T-cell (primary cell): ENCODE measurements at regions not wholly inside any gene's neighbourhood (a gene's known extent, or its start where the extent isn't known, plus 50 kb on each side); places are given as distances from the start of the nearest gene placed in this dataset.

Source experiments
- ATAC-seq, 4 experiments: fragments of 200-7000 bp in 3 of 4; fragments of 150-1000 bp in 1 of 4; cut with Tn5 transposase; replicated peaks in 1 of 4; 1 replicate in 3 of 4; 2 replicates in 1 of 4; pipeline ENCODE4 v1.10.0; 2021; ENCODE audit warnings: moderate library complexity in 3 of 4, mild to moderate bottlenecking in 2 of 4, moderate number of reproducible peaks in 1 of 4
- CTCF ChIA-PET, 2 donors: fragments of 300-600 bp; sonication (Branson Sonifier 250); formaldehyde crosslinking; loops; one replicate each; lab custom pipeline; 2022; ENCODE audit warnings: antibody characterized with exemption in 2 of 2; lab: Charles Lee
- POLR2A ChIA-PET, 2 donors: fragments of 300-600 bp; sonication (Branson Sonifier 250); formaldehyde crosslinking; loops; one replicate each; lab custom pipeline; 2022; ENCODE audit warnings: antibody characterized with exemption in 2 of 2; lab: Charles Lee
- DNase-seq, 35 experiments: peaks; one replicate each; pipeline versions ENCODE4 v3.0.0 to v3.0.0-alpha.2; 2013 to 2023
- H3K27ac ChIP-seq: one replicate; pipeline ENCODE4 v1.5.1; 2013; ENCODE audit warnings: low read length
- H3K27me3 ChIP-seq, 2 experiments: replicated peaks in 1 of 2; 1 replicate in 1 of 2; 2 replicates in 1 of 2; pipeline versions ENCODE4 v1.6.1 to v1.7.0; 2013; ENCODE audit warnings: low read length in 1 of 2, mixed read lengths in 1 of 2; ENCODE audit not compliant: control insufficient read depth in 2 of 2, insufficient read depth in 2 of 2; ENCODE audit errors: extremely low read depth in 1 of 2
- H3K36me3 ChIP-seq, 2 donors: 1 replicate in 1 of 2; 2 replicates in 1 of 2; pipeline versions ENCODE4 v1.6.1 to v1.7.0; 2013; ENCODE audit warnings: low read length in 1 of 2; ENCODE audit not compliant: control insufficient read depth in 2 of 2, insufficient read depth in 1 of 2; ENCODE audit errors: extremely low read depth in 1 of 2
- H3K4me1 ChIP-seq, 2 experiments: 1 replicate in 1 of 2; 2 replicates in 1 of 2; pipeline versions ENCODE4 v1.6.1 to v1.7.0; 2013; ENCODE audit warnings: low read length in 2 of 2, mixed read lengths in 1 of 2; ENCODE audit not compliant: insufficient read depth in 2 of 2, control insufficient read depth in 1 of 2; ENCODE audit errors: extremely low read depth in 1 of 2
- H3K4me3 ChIP-seq, 2 donors: 1 replicate in 1 of 2; 2 replicates in 1 of 2; pipeline versions ENCODE4 v1.5.1 to v1.7.0; 2013; ENCODE audit warnings: mild to moderate bottlenecking in 2 of 2, low read length in 1 of 2, moderate library complexity in 1 of 2; ENCODE audit not compliant: control insufficient read depth in 1 of 2; ENCODE audit errors: extremely low read depth in 1 of 2
- H3K9me3 ChIP-seq: 2 replicates; pipeline ENCODE4 v1.7.0; 2013
- H3K27ac Mint-ChIP-seq, 2 donors: one replicate each; pipeline ENCODE4 v1.8.0; 2020 to 2021; ENCODE audit warnings: mild to moderate bottlenecking in 2 of 2, mixed read lengths in 2 of 2
- H3K27me3 Mint-ChIP-seq, 2 donors: one replicate each; pipeline ENCODE4 v1.8.0; 2021 to 2022; ENCODE audit warnings: mixed read lengths in 2 of 2
- H3K36me3 Mint-ChIP-seq: one replicate; pipeline ENCODE4 v1.8.0; 2021; ENCODE audit warnings: mixed read lengths
- H3K4me1 Mint-ChIP-seq, 3 donors: one replicate each; pipeline ENCODE4 v1.8.0; 2020 to 2022; ENCODE audit warnings: mixed read lengths in 3 of 3, mild to moderate bottlenecking in 1 of 3
- H3K4me3 Mint-ChIP-seq, 3 donors: one replicate each; pipeline ENCODE4 v1.8.0; 2020 to 2022; ENCODE audit warnings: mild to moderate bottlenecking in 3 of 3, mixed read lengths in 3 of 3, moderate library complexity in 3 of 3
- H3K9me3 Mint-ChIP-seq, 3 donors: one replicate each; pipeline ENCODE4 v1.8.0; 2020 to 2022; ENCODE audit warnings: mixed read lengths in 3 of 3
- WGBS: methylation state at CpG from one replicate; pipeline ENCODE4 v1.1.5; 2013; ENCODE audit warnings: missing lambda C conversion rate; ENCODE audit not compliant: insufficient coverage; 5-methylcytosine and 5-hydroxymethylcytosine counted together

- POLR2A ChIA-PET = no interaction called here
- H3K36me3 ChIP-seq = no peaks in the 10 kb centered on the region
- no peaks in the 10 kb centered on the region for H3K9me3 ChIP-seq
- Mint-ChIP-seq H3K36me3 (no peaks in the 10 kb centered on the region), H3K4me1 (no peaks in the 10 kb centered on the region), H3K4me3 (no peak overlapping the region), H3K9me3 (peaks cover 9 to 31% (median 20%) of the 10 kb centered on the region in 3 donors), H3K27me3 (no peaks in the 10 kb centered on the region), H3K27ac (no peak overlapping the region)
- DNase-seq (no peak), ATAC-seq (no peak)
- CTCF ChIA-PET = no interaction called here
- no peak overlapping the region for H3K4me3 ChIP-seq
- H3K27ac ChIP-seq = no peak overlapping the region
- WGBS = 100% methylated on average over 1 of the region's 2 CpGs
- H3K4me1 ChIP-seq = no peaks in the 10 kb centered on the region
- H3K27me3 ChIP-seq = no peaks in the 10 kb centered on the region
These were observed 403.2 kb upstream of the AZI2 start for GRCh38 chr3:28751864-28752263.

DNA sequence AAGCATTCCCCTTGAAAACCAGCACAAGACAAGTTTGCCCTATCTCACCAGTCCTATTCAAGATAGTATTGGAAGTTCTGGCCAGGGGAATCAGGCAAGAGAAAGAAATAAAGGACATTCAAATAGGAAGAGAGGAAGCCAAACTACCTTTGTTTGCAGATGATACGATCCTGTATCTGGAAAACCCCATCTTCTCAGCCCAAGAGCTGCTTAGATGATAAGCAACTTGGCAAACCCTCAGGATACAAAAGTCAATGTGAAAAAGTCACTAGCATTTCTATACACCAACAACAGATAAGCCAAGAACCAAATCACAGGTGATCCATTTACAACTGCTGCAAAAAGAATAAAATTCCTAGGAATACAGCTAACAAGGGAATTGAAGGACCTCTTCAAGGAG is 403.7 kb upstream of the AZI2 start:
- Histone ChIP-seq H3K4me1 (no peaks in the 10 kb centered on the region), H3K27me3 (no peaks in the 10 kb centered on the region), H3K36me3 (no peaks in the 10 kb centered on the region), H3K27ac (no peak overlapping the region), H3K4me3 (no peak overlapping the region), H3K9me3 (no peaks in the 10 kb centered on the region)
- DNase-seq (no peak), ATAC-seq (no peak)
- POLR2A ChIA-PET = no interaction called here
- no peak overlapping the region for H3K4me3 Mint-ChIP-seq
- no peaks in the 10 kb centered on the region for H3K4me1 Mint-ChIP-seq
- CTCF ChIA-PET = no interaction called here
- WGBS = no CpG with 5 or more reads among the region's 1 CpG
- no peaks in the 10 kb centered on the region for H3K36me3 Mint-ChIP-seq
- no peak overlapping the region for H3K27ac Mint-ChIP-seq
- H3K9me3 Mint-ChIP-seq = peaks cover 9 to 31% (median 20%) of the 10 kb centered on the region in 3 donors
- H3K27me3 Mint-ChIP-seq = no peaks in the 10 kb centered on the region

GRCh38 chr3:28756056-28756455 is 407.4 kb upstream of the AZI2 start:
- Histone ChIP-seq H3K27me3 (no peaks in the 10 kb centered on the region), H3K36me3 (no peaks in the 10 kb centered on the region), H3K9me3 (no peaks in the 10 kb centered on the region), H3K4me1 (no peaks in the 10 kb centered on the region), H3K4me3 (no peak overlapping the region), H3K27ac (no peak overlapping the region)
- Mint-ChIP-seq H3K27ac (no peak overlapping the region), H3K4me3 (no peak overlapping the region), H3K27me3 (no peaks in the 10 kb centered on the region), H3K36me3 (no peaks in the 10 kb centered on the region), H3K4me1 (no peaks in the 10 kb centered on the region), H3K9me3 (peaks cover 1 to 20% (median 15%) of the 10 kb centered on the region in 3 donors)
- ChIA-PET POLR2A (no interaction called here), CTCF (no interaction called here)
- ATAC-seq = no peak
- WGBS = no CpG with 5 or more reads among the region's 1 CpG
- DNase-seq = no peak

- CTCF ChIA-PET = no interaction called here
- H3K36me3 Mint-ChIP-seq = no peaks in the 10 kb centered on the region
- Histone ChIP-seq H3K27ac (no peak overlapping the region), H3K36me3 (no peaks in the 10 kb centered on the region), H3K4me3 (no peak overlapping the region), H3K4me1 (no peaks in the 10 kb centered on the region), H3K27me3 (no peaks in the 10 kb centered on the region), H3K9me3 (no peaks in the 10 kb centered on the region)
- H3K9me3 Mint-ChIP-seq = peaks cover 0 to 12% (median 7%) of the 10 kb centered on the region in 3 donors
- no peak for ATAC-seq
- no peak for DNase-seq
- H3K27me3 Mint-ChIP-seq = no peaks in the 10 kb centered on the region
- no peaks in the 10 kb centered on the region for H3K4me1 Mint-ChIP-seq
- H3K27ac Mint-ChIP-seq = no peak overlapping the region
- no peak overlapping the region for H3K4me3 Mint-ChIP-seq
- POLR2A ChIA-PET = no interaction called here
These were observed 409.5 kb upstream of the AZI2 start for GRCh38 chr3:28758115-28758514.

DNA sequence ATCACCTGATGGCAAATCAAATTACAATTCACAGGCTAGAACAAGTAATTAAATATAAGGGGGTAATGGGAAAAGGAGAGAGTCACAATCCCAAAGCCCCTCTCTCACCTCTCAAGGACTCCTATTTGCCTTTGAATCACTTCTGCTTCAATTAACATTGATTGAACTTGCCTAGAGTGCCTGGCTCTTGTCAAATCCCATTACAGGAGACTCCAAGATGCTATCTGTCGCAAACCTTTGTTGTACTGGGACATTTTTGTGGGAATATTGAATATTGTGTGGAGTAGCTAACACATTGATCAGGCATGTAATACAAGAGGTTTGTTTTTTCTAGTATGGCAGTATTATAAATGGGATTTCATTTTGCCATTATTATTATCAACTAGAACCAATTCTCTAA is 412.8 kb upstream of the AZI2 start:
- no peak overlapping the region for H3K27ac ChIP-seq
- DNase-seq (no peak), ATAC-seq (no peak)
- no peak overlapping the region for H3K27ac Mint-ChIP-seq
- H3K27me3 ChIP-seq = no peaks in the 10 kb centered on the region
- ChIA-PET POLR2A (no interaction called here), CTCF (no interaction called here)
- H3K4me3 Mint-ChIP-seq = no peak overlapping the region
- peaks cover 0 to 3% of the 10 kb centered on the region in 2 donors for H3K27me3 Mint-ChIP-seq
- H3K36me3 ChIP-seq = no peaks in the 10 kb centered on the region
- H3K9me3 Mint-ChIP-seq = peaks cover 3 to 7% (median 5%) of the 10 kb centered on the region in 3 donors
- no peaks in the 10 kb centered on the region for H3K4me1 Mint-ChIP-seq
- H3K9me3 ChIP-seq = no peaks in the 10 kb centered on the region
- no peak overlapping the region for H3K4me3 ChIP-seq
- no peaks in the 10 kb centered on the region for H3K4me1 ChIP-seq
- WGBS = no CpG with 5 or more reads among the region's 1 CpG
- H3K36me3 Mint-ChIP-seq = no peaks in the 10 kb centered on the region

DNA sequence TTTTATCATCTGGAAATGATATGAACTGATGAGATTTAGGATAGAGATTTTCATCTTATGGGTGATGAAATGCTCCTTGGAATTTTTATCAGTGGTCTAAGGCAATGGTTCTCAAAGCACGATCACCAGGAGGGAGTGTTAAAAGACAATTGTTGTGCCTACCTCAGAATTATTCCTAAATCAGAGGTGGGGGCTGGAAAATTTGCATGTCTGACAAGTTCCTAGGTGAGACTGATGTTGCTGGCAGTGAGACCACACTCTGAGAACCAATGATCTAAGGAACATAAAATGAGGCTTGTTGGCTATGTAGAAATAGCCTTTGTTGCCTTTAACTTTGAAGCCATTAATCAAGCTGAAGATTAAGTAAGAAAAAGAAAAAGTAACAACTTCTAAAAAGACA is 416.6 kb upstream of the AZI2 start:
- no peaks in the 10 kb centered on the region for H3K36me3 ChIP-seq
- H3K9me3 ChIP-seq = no peaks in the 10 kb centered on the region
- no peaks in the 10 kb centered on the region for H3K27me3 ChIP-seq
- peaks cover 3 to 15% (median 9%) of the 10 kb centered on the region in 3 donors for H3K9me3 Mint-ChIP-seq
- H3K27me3 Mint-ChIP-seq = peaks cover 0 to 5% of the 10 kb centered on the region in 2 donors
- no CpG with 5 or more reads among the region's 1 CpG for WGBS
- no peak overlapping the region for H3K4me3 Mint-ChIP-seq
- H3K4me1 ChIP-seq = no peaks in the 10 kb centered on the region
- H3K4me3 ChIP-seq = no peak overlapping the region
- no peak for ATAC-seq
- no peak overlapping the region for H3K27ac Mint-ChIP-seq
- H3K36me3 Mint-ChIP-seq = no peaks in the 10 kb centered on the region
- H3K27ac ChIP-seq = no peak overlapping the region
- no peaks in the 10 kb centered on the region for H3K4me1 Mint-ChIP-seq
- ChIA-PET POLR2A (no interaction called here), CTCF (no interaction called here)
- DNase-seq = no peak

GRCh38 chr3:28768439-28768838 is 419.8 kb upstream of the AZI2 start:
- Mint-ChIP-seq H3K4me3 (no peak overlapping the region), H3K27me3 (peaks cover 0 to 5% of the 10 kb centered on the region in 2 donors), H3K9me3 (peaks cover 19 to 39% (median 20%) of the 10 kb centered on the region in 3 donors), H3K36me3 (no peaks in the 10 kb centered on the region), H3K4me1 (no peaks in the 10 kb centered on the region), H3K27ac (no peak overlapping the region)
- no peak overlapping the region for H3K4me3 ChIP-seq
- WGBS = no CpG with 5 or more reads among the region's 1 CpG
- ChIA-PET CTCF (interaction anchor here in 1 of 2 donors (0.6 kb wide), 1 partner anchor 86 kb away, joined by 4 read pairs; no protein-coding TSS in a partner anchor), POLR2A (interaction anchor here in 1 of 2 donors (0.6 kb wide), 1 partner anchor 15 kb away, joined by 3 read pairs; no protein-coding TSS in a partner anchor)
- H3K27me3 ChIP-seq = no peaks in the 10 kb centered on the region
- H3K9me3 ChIP-seq = peaks cover 2% of the 10 kb centered on the region
- DNase-seq (no peak), ATAC-seq (no peak)
- H3K4me1 ChIP-seq = no peaks in the 10 kb centered on the region
- H3K27ac ChIP-seq = no peak overlapping the region
- no peaks in the 10 kb centered on the region for H3K36me3 ChIP-seq
